ENCODE measurements at regions not wholly inside any gene's neighbourhood (a gene's known extent, or its start where the extent isn't known, plus 50 kb on each side); places are given as distances from the start of the nearest gene placed in this dataset.

DNA sequence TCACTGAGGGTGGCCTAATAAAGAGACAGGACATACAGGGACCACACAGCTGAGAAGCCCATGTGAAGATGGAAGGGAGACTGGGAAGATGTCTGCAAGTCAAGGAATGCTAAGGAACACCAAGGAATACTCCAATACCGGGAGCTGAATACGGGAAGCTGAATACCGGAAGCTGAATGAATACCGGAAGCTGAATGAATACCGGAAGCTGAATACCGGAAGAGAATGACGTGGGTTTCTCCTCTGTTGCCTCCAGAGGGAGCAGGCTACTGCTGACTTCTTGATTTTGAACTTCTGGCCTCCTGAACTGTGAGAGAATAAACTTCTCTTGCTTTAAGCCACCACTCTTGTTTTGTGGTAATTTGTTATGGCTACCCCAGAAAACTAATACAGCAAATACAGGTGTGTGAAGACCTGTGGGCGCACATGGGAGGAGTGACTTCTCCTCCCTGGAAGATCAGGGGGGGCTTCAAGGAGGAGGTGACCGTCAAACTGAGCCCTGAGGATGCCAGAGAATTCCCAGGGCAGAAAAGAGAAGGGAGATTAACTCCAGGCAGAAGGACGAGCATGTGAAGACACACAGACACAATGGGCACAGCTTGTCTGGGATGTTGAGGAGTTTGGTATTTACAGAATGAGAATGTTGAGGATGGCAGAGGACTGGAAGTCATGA is 259.9 kb downstream of the IRF8 start:
- peak; percentile 8 for DNase-seq

DNA sequence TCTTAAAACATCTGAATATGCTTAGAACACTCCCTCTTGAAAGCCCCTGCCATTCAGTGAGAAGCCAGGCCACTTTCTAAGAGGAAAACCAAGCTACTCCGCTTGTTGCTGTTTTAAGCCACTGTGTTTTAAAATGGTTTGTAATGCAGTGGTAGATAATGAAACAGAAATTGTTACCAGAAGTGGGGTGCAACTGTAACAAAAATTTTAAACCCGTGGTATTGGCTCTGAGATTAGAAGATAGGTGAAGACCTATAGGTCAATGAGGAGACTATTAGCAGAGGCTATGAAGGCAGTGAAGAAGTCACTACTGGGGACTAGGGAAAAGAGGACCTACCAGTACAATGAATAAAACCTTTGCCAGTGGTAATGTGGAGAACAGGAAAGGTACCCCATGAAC is 266.5 kb downstream of the IRF8 start:
- no peak for DNase-seq

DNA sequence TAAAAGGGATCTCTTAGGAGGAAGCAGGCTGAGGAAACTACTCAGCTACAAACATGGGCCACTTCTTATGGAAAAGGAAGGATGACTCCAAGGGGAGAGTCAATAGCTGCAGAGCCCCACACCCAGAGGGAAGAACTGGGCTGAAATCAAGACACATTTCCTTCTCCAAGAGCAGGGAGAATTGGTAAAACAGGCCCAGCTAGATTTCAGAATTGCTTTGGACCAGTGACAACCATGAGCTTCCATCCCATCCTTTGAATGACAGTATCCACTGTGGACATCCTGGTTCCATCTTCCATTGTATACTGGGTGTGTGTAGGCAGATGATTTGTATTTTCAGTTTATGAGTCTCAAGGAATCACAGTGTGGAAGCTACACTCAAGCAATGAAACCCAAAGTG is 267.5 kb downstream of the IRF8 start:
- DNase-seq, result no peak

DNA sequence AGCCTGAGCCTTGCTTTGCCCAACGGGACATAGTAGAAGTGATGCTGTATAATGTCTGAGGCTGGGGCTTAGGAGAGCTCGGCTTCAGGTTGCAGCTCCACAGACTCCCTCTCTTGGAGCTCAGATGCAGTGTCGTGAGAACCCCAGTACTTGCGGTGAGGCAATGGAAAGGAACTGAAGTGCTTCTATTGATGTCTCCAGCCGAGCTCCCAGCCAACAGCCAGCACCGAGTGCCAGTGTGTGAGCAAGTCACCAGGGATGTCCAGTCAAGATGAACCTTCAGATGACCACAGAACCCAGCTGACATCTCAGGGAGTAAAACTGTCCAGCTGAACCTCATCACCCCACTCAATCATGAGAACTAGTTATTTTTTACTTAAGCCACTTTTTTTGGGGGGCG is 268.1 kb downstream of the IRF8 start:
- DNase-seq, result no peak

DNA sequence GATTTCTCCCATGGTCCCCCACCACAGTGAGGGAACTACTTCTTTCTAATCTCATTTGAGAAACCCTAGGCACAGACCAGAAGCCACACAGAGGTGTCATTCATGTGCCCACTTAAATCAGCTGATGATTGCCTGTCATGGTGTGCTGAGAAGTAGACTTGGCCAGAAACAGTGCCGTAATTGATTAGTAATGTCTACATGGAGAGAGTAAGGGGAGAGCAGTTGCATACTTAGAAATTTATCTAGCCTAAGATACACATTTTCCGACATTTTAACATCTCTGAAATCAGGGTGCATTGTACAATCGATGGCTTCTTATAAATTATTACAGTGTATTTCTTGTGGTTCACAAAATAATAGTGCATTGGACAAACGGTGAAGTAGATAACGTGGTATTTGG is 271.8 kb downstream of the IRF8 start:
- no peak for DNase-seq

DNA sequence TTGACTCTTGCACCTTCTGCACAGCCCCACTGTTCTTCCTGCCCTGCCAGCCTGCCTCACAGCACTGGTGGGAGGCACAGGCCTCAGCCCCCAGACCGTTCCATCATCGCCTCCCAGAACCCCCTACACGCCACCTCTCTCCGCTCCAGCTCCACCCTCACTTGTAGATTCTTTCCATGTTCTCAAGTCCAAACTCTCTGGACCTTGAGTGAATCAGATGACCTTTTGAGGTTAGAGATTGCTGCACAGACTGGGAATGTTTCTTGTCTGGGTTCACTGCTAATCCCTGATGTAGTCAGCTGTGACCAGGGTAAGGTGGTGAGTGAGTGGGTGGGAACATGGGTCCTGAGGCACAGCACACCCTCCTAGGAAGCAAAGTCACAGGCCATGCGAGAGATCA is 272.4 kb downstream of the IRF8 start:
- DNase-seq, result peak; percentile 25

DNA sequence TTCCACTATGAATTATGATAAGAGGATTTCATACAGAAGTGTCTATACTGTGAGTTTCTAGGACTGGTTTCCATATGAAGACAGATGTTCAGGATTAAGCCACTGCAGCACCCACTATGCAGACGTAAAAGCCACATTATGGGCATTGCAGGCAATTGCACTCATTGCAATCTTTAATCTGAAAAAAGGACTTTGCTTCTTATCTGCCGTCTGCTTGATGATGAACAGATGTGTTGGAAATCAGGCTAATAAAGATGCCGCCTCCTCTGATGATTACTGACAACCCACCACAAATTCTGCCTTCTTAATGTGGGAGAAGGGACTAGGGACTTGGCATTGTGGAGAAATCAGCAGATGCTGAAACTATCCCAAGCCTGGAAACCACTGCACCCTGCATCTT is 276.9 kb downstream of the IRF8 start:
- DNase-seq, result no peak

DNA sequence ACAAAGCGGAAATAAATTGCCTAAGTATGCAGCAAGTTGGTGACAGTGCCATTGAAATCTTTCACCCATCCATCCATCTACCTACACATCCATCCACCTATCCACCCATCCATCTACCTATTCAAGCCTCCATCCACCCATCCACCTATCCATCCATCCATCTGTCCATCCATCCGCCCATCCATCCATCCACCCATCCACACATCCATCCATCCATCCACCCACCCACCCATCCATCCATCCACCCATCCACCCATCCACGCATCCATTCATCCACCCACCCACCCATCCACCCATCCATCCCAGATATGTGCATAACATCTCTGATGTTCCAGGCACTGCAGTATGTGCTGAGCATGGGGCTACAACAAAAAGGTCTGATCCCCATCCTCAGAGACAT is 277.5 kb downstream of the IRF8 start:
- no peak for DNase-seq

DNA sequence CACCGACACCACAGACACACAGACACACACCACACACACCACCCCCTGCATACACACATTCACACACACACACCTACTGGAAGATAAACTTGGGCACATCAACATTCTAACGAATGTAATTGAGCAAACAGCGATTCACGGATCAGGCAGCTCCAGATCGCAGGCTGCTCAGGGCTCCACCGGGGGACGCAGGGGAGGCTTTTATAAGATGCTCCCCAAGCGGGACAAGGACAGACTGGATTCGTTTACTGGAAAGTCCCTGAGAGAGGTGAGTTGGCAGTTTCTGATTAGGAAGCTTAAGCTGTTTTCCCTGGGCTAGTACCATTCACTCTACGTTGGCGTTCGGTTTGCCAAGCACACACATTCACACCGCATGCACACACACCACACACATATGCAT is 281.3 kb downstream of the IRF8 start:
- no peak for DNase-seq

DNA sequence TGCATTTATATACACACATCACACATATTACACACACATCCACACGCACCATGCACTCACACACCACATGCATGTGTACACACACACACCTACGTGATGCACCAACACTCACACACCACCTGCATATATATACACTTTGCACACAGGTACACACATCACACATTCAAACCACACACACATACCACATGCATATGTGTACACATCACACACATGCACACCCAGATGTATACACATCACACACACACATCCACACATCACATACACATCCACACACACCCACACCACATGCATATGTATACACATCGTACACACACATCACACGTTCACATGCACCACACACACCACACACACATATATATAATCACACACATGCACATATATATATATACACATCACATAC is 281.8 kb downstream of the IRF8 start:
- DNase-seq, result no peak

DNA sequence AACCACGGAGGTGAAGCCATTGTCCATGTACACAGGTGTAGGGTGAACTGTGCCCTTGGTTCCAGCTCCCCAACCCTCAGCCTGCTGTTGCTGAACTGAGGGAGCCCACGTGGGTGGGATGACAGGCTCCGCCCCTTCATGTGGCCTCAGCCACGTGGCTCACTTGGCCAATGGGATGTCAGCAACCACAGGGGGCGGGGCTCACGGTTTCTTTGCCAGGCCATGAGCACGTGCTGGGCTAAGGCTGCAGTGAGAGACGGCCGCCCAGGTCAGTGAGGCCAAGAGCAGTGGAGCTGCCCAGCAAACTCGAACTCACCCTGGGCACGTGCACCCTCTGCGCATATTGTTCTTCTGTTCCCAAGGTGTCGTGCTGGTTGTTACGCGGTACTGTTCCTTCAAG is 282.6 kb downstream of the IRF8 start:
- DNase-seq, result no peak

DNA sequence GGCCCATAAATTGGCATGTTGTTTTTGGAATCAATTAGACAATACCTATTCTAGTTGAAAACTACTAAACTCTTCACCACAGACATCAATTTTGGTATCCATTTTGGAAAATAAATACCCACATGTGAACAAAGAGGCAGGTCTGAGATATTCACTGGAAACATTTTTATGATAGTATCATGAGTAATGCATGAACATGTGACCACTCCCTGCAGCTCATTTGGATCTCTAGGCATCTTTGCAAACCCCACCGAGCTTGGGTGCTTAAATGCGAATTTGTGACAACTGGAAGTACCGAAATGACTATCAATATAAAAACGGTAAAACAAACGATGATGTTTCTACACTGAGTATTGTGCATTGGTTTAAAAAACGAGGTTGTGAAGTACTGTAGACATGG is 285.2 kb downstream of the IRF8 start:
- no peak for DNase-seq

DNA sequence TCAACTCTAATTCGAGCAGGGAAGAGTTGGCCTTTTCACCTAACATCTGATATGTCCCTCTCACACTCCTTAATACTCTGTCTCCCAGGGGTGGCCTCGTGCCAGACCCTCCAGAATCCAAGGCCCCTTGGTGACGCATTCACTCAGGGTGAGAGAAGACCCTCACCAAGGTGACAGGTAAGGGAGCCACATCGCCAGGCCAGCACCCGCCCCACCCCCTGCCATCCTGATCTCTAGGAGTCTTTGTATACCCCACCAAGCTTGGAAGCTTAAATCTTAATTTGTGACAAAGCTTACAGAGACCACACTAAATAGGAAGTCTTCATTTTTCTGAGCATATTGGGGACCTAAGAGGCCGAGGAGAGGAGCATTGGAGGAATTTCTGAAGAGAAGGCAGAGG is 286.1 kb downstream of the IRF8 start:
- DNase-seq, result no peak

DNA sequence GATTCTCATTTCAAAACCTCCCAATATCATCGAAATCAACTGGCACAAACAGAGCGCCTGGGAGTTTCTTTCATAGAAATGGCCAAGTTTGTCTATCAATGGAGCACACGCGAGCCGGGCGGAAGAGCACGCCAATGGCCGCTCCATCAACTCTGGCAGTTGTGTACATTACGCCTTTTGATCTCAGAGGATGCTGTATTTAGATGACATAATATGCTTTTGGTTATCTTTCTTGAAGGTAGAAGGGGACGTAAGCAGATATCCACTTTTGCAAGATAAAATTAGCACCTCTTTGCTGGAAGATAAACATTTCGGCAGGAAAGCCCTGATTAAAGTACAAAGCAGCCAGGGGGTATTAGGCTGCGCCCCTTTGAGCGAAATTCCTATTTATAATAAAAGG is 287.4 kb downstream of the IRF8 start:
- no peak for DNase-seq

DNA sequence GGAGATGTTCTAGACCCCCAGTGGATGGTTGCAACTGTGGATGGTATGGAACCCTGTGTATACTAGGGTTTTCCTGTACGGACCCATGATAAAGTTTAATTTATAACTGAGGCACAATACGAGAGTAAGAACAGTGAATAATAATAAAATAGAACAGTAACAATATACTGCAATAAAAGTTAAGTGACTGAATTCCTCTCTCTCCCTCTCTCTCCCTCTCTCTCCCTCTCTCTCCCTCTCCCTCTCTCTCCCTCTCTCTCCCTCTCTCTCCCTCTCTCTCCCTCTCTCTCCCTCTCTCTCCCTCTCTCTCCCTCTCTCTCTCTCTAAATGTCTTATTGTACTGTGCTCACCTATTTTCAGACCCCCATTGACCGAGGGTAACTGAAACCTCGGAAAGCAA is 291.0 kb downstream of the IRF8 start:
- no peak for DNase-seq

DNA sequence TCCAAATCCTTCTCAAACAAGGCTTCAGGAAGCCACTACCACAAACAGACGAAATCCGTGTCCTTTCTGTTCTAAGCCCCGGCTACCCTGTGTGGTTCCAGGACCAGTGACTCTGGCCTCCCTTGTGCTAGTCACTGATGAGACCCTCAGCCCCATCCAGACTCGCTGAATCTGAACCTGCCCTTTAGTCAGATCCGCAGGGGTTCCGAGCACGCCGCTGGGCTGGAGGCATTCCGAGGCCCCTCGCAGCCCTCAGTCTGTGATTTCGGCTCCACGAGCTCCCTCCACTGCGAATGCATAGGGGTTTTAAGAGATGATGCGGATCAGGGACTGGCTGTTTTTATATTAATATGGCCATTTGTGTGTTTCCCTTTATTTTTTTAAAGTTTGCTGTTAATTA is 292.7 kb downstream of the IRF8 start:
- no peak for DNase-seq

DNA sequence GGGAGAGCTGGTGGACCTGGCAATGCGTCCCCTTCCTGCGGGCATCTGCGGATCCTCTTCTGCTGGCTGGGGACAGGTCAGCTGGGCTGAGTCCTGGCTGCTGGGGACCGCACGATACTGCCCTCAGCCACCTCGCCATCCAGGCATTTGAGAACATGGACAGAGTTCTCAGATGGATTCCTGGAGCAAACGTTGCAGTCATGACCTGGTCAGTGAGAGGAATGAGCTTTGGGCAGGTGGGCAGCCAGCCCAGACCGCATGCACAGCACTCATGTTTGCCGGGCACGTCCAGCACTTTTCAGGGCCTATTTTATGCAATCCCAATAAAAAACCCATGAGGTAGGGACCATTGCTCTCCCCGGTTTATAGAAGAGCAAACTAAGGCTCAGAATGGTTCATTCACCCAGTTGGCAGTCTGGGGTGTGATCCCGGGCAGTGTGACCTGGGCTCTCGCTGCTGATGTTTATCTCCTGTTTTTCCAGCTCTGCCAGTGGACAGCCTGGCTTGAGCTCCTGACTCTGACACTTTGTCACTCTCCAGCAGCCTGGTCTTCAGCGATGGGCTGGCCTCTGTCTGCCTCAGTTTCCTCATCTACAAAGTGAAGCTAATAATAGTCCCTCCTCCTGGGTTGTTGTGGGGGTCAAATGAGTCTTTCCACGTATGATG is 294.7 kb downstream of the IRF8 start:
- no peak for DNase-seq

DNA sequence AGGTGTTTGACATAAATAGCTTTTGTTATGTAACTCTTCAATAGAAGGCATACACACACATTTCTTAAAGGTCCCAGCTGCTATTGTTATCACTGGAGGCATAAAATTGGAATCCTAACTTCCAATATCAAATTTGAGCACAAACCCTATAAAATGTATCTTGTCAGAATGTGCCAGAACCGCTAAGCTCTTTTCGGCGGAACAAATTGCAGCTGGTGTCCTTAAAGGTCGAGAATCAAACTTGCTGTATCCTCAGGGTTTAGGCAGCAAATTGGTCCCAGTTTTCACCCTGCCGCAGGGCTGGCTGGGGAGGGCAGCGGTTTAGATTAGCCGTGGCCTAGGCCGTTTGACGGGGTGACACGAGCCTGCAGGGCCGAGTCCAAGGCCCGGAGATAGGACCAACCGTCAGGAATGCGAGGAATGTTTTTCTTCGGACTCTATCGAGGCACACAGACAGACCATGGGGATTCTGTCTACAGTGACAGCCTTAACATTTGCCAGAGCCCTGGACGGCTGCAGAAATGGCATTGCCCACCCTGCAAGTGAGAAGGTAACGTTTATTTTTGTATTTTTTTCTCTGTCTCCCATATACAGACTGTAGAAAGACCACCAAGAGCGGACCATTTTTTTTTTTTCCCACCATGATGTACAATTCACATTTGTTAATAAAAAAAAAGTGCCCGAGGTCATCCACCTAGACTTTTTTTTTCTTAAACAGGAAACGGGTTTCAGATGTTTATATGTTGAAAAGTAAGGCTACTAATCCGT is 297.1 kb downstream of the IRF8 start:
- no peak for DNase-seq

DNA sequence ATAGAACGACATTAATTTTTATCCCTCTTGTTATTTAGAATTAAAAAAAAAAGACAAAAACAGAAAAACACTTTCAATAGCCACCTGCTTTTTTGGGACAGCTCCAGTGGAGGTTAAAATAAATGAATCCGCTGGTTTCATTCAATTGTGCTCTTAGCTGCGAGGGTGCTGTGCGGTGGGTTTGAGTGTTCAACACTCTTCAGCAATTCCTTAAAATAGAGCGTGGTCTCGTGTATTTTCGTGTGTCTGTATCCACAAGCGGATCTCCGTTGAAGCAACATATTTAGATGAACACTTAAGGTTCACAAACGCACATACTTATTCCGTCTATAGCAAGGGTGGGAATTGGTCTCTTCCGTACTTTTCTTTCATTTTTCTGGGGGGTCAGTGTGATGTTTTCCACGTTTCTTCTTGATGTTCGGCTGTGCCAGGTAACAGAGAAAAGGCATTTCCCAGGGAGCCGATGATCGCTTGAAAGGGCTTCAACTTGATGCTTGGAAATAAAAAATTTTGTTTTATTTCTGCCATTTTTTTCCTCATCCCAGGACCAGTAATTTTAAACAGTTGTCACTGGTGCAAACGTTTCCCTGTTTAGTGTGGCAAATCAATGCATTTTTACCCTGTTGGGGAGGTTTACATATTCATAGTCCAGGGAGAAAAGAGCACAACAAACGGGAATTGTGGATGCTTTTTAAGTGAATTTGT is 297.9 kb downstream of the IRF8 start:
- DNase-seq, result no peak

DNA sequence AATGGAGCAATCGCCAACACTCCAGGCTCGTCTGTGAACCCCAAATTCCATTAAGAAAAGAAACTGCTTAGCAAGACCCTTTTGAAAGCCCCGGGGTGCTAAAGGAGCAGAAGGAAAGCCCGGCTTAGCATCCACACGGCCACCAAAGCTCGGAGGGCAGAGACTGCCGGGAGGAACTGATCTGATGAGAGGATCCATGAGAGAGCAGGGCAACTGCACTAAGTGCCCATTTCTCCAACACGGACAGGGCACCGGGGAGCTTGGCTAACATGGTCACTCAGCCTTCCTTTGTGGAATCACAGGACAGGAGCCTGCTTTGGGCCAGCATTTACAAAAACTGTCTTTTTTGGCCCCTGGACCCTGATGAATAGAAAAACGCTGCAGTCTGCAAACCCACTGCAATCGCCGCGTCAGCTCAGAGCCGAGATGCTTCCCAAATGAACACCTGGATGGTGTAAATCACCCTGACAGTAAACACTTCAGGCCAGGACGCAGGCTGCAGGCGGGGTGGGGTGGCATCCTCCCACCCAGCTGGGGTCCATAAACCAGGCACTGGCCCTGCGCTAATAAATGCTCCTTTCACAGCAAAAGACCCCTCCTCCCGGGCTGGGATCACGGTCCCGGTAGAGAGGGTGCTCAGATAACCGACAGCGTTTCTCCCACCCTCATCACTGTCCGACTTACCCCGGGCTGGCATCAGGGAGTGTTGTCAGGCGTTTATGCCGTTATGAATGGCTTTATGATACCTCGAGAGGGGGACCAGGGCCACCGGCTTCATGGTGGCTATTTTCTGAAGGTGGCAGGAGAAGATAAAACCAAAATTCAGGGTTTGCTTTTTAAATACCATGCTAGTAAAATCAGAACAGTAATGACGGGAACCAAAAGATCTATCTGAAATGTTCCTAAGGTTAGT is 299.5 kb downstream of the IRF8 start:
- DNase-seq, result no peak

DNA sequence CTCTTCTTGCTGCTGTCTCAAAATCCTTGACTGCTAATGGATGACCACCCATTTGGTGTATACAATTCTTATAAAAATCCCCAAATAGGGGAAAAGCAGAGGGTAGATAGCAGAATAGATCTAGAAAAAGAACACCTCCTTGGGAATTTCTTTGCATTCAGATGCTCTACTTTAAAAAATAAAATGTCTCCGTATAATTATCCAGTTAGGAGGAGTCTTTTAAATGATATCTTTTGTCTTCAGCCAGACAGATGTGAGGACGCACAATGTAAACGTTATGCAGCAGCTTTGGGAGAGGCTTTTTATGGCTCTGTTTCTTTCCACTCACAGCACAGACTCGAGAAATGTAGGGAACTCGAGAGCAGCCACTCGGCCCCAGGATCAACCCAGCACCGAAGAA is 300.2 kb downstream of the IRF8 start:
- DNase-seq, result no peak

Measured in fibroblast of skin of abdomen (primary cell).